OCI-M2 (cell line): ENCODE measurements at regions not wholly inside any gene's neighbourhood (a gene's known extent, or its start where the extent isn't known, plus 50 kb on each side); places are given as distances from the start of the nearest gene placed in this dataset.
"Not testable (repeated sequence)": the region's sequence is repeated elsewhere in the genome, so short reads cannot be mapped to it uniquely, and the experiment has no call there.

ENCODE experiments used
- DNase-seq: peaks from one replicate; lab custom pipeline; 2025; ENCODE audit not compliant: unreplicated experiment; lab: John Stamatoyannopoulos, UW

DNA sequence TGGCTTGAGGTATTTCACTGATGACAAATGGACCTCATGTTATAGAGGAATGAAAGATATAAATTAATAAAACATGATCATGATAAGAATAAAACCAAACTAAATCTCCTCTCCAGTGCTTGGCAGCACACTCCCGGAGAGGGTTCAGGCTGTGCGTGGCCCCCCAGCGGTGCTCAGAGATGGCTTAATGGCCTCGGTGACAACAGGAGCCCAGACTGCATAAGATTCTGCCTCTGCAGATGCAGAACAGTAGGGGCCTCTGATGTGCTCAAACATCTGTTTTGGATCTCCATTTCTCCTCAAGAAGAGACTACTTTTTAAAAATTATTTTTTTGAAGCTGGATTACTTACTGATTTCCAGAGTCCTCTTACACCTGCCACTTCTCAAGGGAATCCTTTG, 67.0 kb upstream of the CHD6 start:
- DNase-seq, result not testable (repeated sequence)

DNA sequence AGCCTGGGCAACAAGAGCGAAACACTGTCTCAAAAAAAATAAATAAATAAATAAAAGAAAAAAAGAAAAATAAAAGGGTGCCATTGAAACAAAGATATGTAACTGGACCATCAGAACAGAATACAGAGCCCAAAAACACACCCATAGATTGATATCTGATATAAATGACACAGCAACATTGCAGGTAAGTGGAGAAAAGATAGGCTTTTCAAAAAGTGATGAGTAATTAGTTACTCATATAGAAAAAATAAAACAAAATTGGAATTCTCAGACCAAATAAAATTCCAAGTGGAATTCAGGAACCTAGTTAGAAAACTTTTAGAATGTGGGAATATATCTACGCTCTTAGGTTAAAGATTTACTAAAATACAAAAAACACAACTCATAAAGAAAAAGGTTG, 60.6 kb upstream of the CHD6 start:
- DNase-seq, result no peak

GRCh38 chr20:41672282-41672681, 54.1 kb upstream of the CHD6 start:
- DNase-seq, result no peak

DNA sequence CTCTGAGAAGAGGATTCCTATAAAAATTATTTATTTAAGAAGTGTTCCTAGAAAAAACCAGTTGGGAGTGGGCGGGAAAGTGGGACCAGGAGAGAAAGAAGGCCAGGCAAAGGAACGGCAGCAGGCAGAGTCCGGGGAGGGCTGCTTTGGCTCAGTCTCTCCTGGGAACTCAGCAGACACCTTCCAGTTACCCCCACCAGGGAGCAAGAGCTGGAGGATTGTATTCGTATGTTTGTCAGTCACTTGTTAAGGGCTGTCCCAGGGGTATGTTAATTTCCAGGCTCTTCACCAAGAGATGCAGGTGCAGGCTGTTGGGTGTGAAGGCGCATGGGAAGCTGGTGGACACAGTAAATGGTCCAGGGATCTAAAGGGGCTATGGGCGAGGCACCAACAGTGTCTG, 53.0 kb upstream of the CHD6 start:
- DNase-seq, result no peak

GRCh38 chr20:41670631-41671030, 52.5 kb upstream of the CHD6 start:
- no peak for DNase-seq

GRCh38 chr20:41669708-41670263, 51.6 kb upstream of the CHD6 start:
- no peak for DNase-seq

DNA sequence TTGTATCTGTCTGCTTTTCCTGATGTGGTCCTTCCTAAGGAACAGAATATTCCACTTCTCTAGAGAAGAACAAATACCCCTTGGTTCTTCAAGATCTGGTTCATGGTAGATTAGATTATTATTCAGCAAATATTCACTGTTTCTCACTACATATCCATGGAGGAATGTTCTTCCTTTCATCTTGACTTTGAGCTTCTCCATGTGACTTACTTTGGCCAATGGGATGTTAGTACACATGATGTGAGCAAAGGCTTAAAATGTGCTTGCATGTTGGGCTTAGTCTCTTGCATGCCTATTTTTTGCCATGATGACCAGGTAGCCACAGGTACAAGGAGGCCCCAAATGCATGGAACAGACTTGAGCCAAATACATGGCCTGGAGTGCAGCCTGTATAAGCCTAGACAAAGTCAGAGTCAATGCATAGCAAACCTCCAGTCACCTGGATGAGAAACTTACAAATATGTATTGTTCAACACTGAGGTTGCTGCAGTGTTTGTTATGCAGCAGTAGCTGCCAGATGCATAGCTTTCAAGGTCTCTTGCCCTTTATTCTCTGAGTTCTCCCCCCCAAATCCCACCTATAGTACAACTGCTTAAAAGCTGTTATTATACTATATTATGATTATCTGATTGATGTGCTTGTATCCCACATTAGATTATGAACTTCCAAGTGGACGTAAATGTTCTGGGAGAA, 50.0 kb upstream of the CHD6 start:
- DNase-seq, result no peak
